IPS DF 4.7 (cell line): ENCODE measurements at regions not wholly inside any gene's neighbourhood (a gene's known extent, or its start where the extent isn't known, plus 50 kb on each side); places are given as distances from the start of the nearest gene placed in this dataset.
"Not testable (repeated sequence)": the region's sequence is repeated elsewhere in the genome, so short reads cannot be mapped to it uniquely, and the experiment has no call there.

ENCODE experiments used
- DNase-seq: peaks from one replicate; pipeline ENCODE4 v3.0.0-alpha.2; 2013; ENCODE audit warnings: low spot score; ENCODE audit errors: extremely low read depth

DNA sequence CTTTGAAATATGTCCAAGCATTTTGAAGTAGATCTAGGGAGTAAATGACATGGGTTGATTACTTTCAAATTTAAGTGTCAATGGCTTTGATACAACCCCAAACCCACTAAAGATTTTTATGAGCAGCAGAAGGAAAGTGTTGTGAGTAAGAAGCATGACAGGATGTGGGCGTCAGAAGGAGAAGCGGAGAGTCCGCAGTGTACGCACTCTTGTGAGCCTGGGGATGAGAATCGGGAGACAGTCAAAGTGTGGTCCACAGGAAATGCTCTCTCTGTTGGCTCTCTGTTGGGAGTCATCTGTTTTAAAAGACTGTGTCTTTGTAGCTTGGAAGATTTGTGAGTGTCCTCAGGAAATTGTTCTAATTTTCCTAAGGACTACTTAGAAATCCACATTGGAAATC, 629.8 kb upstream of the ADARB2 start:
- no peak for DNase-seq

GRCh38 chr10:2366264-2366931, 629.1 kb upstream of the ADARB2 start:
- DNase-seq = no peak

GRCh38 chr10:2362331-2362730, 625.0 kb upstream of the ADARB2 start:
- DNase-seq = no peak

DNA sequence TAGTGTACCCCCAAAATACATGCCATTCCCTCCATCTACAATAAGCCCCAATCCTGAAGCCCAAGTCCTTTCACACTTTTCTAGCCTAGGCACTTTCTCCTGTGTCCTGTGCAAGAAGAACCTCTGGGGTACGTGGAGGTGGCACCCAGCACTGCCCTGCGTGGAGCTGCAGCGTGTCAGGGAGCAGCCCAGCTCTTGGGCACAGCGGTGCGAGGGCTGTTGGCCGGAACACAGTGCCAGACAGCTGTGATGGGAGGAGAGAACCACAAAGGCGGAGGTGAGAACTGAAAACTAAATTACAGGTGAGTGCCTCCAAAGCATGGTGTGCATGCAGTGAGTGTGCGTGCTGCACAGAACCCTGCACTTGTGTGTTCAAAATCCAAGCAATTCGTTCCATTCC, 621.3 kb upstream of the ADARB2 start:
- DNase-seq = no peak

DNA sequence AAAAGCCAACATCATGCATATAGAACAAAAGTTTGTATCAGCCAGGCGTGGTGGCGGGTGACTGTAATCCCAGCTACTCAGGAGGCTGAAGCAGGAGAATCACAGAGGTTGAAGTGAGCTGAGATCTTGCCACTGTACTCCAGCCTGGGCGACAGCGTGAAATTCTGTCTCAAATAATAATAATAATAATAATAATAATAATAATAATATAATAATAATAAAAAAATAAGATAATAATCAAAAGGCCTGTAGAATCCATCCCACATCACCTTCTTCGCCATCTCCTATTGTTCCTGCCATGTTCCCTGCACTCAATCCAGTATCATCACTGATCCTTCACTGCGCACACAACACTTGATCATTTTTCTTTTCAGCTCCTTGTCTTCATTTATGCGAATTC, 619.3 kb upstream of the ADARB2 start:
- no peak for DNase-seq

DNA sequence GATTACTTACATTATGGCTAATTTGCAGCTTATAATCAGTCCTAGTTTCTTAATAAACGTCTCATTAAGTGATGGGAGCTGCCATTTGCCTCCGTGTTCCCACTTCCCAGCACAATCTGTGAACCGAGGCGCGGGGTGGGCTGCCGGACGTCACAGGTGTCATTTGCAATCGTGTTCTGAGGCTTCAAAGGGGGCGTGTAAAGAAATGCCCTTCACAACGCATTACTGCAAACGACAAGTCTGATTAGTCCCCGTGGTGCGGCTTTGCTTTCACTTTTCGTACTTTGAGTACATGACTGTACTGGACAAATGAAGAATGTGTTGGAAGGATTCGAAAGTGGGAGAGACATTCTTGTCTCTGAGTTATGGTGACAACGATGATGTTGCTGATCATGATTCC, 614.2 kb upstream of the ADARB2 start:
- DNase-seq = no peak

DNA sequence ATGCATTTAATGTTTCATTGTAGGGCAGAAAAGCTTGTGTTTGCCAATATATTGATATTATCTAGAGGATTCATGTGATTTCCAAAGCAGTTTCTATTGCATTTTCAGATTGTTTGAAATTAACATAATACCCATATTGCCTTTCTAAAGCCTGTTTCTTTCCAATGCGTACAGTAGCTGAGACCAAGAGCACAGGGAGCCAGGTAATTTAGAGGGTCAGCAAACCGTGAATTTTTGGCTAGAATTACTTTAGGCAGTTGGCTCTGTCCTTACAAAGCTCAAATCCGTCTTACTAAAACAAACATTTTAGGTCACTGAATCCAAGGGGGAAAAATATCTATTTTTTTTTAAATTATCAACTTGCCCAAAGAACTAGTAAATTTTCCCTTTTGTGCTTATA, 604.9 kb upstream of the ADARB2 start:
- no peak for DNase-seq

DNA sequence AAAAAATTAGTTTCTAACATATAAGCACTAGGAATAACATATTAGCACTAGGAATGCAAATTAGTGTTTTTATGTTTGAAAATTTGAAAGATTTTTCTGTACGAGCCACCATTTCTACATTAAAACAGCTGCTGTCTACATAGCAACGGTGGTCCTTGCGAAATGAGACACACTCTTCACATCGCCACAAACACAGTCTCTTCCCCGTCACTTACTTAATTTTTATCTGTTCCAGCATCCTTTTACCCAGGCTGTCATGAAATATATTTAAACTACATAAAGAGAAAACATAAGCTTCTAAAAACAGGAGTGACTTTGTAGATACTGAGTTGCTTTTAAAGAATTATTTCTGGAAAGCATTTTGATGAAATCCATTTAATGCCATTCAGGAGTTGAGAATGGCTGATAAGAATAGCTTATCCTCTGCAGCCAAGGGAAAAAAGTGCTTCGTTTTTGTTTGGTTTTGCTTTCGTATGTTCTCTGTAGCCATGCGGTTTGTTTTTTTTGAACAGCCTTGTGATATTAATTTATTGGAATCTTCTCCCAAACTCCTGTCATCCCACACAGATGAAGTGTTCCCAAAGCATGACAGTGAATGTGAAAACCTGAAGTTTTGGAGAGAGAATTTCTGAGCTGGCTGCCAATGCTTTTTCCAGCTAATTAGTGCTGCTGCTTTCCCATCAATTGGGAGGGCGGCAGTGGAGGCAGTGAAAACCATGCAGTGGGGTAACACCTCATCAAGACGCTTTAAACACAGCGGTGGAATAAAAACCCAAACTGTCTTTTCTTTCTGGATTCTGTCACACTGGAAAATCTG, 603.7 kb upstream of the ADARB2 start:
- DNase-seq = no peak

- no peak for DNase-seq
Measured at GRCh38 chr10:2335626-2336025, 598.3 kb upstream of the ADARB2 start.

DNA sequence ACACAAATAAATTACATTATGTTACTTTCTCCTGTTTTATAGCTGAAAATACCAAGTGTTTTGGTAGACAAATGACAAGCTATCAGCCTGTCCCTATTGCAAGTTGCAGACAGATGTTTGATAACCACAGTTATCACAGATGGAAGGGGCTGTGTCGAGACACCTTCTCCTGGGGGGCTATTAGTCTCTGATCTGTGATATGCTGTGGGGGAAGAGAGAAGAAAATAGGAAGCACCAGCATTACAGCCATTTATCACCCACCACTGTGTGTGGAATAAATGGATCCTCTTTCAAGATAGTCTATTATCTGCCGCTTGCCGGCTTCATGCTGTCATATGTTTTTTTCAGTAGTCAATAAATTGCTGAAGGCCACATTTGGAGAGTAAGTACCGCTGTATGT, 597.2 kb upstream of the ADARB2 start:
- DNase-seq = no peak

- no peak for DNase-seq
Measured at GRCh38 chr10:2329082-2329481, 591.8 kb upstream of the ADARB2 start.

DNA sequence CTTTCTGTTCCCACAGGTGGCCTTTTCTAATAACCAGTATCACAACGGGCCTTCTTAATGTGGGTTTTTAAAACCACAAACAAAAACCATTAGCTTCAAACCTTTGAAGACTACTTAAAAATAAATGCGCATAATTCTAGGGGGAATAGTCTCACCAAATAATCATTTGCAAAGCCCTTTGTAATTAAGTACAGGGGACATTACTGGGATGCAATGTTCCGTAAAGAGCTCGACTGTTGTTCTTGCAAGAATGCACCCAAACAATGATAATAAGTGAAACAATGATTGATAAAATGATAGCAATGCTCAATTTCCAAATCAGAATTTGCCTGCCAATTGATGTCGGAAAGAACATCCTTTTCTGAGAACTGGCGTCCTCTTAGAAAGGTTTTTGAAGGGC, 589.1 kb upstream of the ADARB2 start:
- no peak for DNase-seq

GRCh38 chr10:2315045-2315485, 577.7 kb upstream of the ADARB2 start:
- DNase-seq = not testable (repeated sequence)

- DNase-seq = no peak
Measured at GRCh38 chr10:2306081-2306480, 568.8 kb upstream of the ADARB2 start.

DNA sequence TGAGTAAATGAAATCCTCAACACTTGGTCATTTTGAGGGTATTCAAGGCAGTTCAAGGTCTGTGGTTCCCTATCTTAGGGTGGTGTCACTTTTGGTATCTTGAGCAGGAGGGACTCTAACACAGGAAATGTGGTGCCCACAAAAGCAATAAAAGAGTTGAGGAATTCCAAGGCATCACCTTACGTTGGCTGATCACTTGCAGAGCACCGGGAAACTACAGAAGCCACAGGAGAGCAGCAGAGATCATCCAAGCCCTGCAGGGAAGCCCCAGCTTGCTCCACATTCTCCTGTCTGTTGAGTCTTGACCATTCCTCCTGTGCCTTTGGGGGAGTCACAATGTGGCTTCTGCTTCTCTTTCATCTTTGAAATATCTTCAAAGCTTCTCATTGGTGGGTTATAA, 565.8 kb upstream of the ADARB2 start:
- no peak for DNase-seq

- DNase-seq = no peak
Measured at GRCh38 chr10:2301227-2301626, 563.9 kb upstream of the ADARB2 start.

- DNase-seq = no peak
Measured at GRCh38 chr10:2300231-2300630, 562.9 kb upstream of the ADARB2 start.

GRCh38 chr10:2296179-2296891, 559.0 kb upstream of the ADARB2 start:
- no peak for DNase-seq

DNA sequence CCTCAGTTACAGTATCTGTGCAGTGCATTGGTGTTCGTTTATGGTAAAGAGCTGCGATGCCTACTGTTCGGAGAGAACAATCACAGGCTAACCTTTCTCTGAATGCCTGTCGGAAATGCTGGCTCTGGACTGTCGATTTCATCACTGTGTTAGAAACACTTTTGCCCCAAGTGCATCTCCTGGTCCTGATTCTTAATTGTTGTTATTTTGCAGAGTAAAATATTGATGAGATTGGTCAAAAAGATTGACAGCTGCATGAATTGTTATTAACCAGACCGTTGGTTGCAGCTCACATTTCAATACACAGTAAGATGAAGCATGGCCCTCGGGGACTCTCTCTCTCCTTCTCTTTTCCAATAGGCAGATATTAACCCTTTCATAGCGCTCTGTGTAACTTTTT, 557.4 kb upstream of the ADARB2 start:
- DNase-seq = no peak

GRCh38 chr10:2284071-2284470, 546.7 kb upstream of the ADARB2 start:
- no peak for DNase-seq

DNA sequence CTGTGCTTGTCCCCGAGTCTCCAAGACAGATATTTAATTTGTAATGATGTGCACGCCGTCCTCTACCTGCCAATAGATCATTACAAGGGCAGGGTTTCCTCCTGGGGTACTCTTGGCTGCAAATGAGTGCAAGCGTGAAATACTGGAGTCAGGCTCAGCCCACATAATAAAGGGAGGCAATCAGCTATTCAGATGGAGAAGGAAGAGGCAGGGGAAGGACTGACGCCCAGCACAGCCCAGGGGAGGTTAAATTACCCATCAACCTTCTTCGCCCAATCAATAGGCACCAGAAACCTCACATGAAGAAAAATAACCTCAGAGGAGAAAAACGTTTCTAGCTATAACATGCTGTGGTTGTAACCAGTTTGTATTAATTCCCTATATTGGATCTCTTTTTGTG, 544.9 kb upstream of the ADARB2 start:
- no peak for DNase-seq

DNA sequence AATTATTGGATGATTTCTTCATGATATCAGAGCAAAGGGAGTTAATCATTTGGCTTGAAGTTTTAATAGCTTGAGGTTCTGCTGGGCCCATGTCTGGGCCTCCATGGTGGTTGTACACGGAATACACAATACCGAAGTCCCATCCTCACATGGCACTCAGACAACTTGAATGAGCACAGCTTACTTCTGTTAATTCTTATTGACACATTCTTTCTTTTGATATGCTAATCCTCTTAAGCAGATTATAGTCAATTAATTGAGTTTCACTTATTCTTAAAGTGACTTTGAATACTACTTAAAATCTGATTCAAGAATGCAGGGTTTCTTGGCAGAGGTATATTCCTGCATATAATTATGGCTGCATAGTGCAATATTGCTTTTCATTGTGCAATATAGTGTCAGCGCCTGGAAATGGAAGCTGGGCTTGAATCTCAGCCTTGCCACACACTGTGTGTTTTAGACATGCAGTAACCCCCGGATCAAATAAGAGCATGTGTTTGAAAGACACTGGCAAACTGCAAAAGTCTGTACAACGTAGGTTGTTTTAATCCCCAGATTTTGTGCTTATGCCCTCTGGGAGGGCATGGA, 543.5 kb upstream of the ADARB2 start:
- DNase-seq = no peak
